Peyer's patch (tissue), 4 donors: ENCODE measurements at regions not wholly inside any gene's neighbourhood (a gene's known extent, or its start where the extent isn't known, plus 50 kb on each side); places are given as distances from the start of the nearest gene placed in this dataset.
A peak's percentile ranks its signal among the peaks of the same experiment; 100 is the strongest.

Experiments
- DNase-seq, 3 donors: peaks; one replicate each; pipeline ENCODE4 v3.0.0-alpha.2; 2017 to 2019
- H3K27ac ChIP-seq, 4 donors: fragments of 200-600 bp; sonication (generic); one replicate each; pipeline ENCODE4 v1.5.1; 2016 to 2019
- H3K27me3 ChIP-seq, 2 donors: fragments of 200-600 bp; sonication (generic); one replicate each; pipeline ENCODE4 v1.5.1; 2019
- H3K36me3 ChIP-seq, 3 donors: fragments of 200-600 bp; sonication (generic); one replicate each; pipeline ENCODE4 v1.5.1; 2016 to 2019
- H3K4me1 ChIP-seq, 4 donors: fragments of 200-600 bp; sonication (generic); one replicate each; pipeline ENCODE4 v1.5.1; 2016 to 2019
- H3K4me3 ChIP-seq, 4 donors: fragments of 200-600 bp; sonication (generic); 1 replicate in 3 of 4; 2 replicates in 1 of 4; pipeline ENCODE4 v1.5.1; 2016 to 2019; ENCODE audit warnings: mild to moderate bottlenecking in 1 of 4
- H3K9me3 ChIP-seq, 4 donors: fragments of 200-600 bp; sonication (generic); one replicate each; pipeline ENCODE4 v1.5.1; 2016 to 2019; ENCODE audit warnings: mild to moderate bottlenecking in 1 of 4
- POLR2A ChIP-seq, 2 donors: fragments of 450-650 bp; IDR thresholded peaks; one replicate each; pipeline ENCODE4 v1.5.1; 2017; ENCODE audit warnings: antibody characterized with exemption in 2 of 2, mild to moderate bottlenecking in 2 of 2, moderate library complexity in 2 of 2
- TF ChIP-seq, protein P1 (sequence below), 6 experiments: fragments of 450-650 bp in 4 of 6; fragments of 200-600 bp in 2 of 6; sonication (generic) in 1 of 6; IDR thresholded peaks; one replicate each; pipeline ENCODE4 v1.5.1; 2017 to 2019; ENCODE audit warnings: antibody characterized with exemption in 6 of 6, mild to moderate bottlenecking in 3 of 6, moderate library complexity in 1 of 6

DNA sequence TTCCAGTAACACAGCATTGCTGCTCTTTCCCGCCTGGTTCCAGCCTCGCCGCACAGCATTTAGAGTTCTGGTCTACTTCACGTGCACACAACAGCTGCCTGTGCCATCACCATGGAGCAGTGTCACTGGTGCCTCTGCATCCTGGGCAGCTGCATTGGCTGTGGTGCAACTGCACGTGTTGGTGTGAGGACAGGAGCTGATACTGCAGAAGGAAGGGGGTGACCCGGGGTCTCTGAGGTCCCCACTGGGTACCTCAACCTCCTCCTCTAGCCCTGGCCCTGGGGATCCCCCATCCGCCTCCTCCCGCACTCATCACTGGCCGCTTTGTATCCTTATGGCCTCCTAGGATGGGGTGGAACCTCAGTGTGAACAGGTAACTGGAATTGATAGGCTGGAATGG is 112.5 kb downstream of the SOX1 start:
- H3K27ac ChIP-seq: no peak overlapping the region
- no peak for TF ChIP-seq POLR2A (IDR thresholded peaks at IDR 0.05)
- TF ChIP-seq, protein P1, sequence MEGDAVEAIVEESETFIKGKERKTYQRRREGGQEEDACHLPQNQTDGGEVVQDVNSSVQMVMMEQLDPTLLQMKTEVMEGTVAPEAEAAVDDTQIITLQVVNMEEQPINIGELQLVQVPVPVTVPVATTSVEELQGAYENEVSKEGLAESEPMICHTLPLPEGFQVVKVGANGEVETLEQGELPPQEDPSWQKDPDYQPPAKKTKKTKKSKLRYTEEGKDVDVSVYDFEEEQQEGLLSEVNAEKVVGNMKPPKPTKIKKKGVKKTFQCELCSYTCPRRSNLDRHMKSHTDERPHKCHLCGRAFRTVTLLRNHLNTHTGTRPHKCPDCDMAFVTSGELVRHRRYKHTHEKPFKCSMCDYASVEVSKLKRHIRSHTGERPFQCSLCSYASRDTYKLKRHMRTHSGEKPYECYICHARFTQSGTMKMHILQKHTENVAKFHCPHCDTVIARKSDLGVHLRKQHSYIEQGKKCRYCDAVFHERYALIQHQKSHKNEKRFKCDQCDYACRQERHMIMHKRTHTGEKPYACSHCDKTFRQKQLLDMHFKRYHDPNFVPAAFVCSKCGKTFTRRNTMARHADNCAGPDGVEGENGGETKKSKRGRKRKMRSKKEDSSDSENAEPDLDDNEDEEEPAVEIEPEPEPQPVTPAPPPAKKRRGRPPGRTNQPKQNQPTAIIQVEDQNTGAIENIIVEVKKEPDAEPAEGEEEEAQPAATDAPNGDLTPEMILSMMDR (IDR thresholded peaks at IDR 0.05): no peak

DNA sequence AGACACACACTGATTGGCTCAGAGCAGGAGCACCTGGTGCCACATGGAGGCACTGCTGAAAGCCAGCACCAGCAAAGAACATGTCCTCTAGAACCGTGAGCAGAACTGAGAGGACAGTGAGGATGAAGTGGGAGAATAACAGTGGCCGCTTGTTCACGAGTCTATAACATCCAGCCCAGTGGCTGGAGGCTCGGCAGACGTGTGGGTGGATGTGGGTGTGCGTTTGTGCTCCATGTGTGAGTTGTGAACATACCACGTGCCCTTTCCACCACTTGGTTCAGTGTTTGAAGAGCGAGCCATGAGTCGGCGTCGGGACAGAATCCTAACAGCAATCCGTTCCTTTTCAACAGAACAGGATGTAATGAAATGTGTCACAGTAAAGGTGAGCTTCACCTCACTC is 113.0 kb downstream of the SOX1 start:
- Histone ChIP-seq H3K36me3 (no peaks in the 10 kb centered on the region), H3K4me1 (peaks cover 0 to 6% (median 0%) of the 10 kb centered on the region in 4 donors), H3K4me3 (no peak overlapping the region), H3K27me3 (no peaks in the 10 kb centered on the region), H3K9me3 (no peaks in the 10 kb centered on the region), H3K27ac (no peak overlapping the region)
- TF ChIP-seq POLR2A (IDR thresholded peaks at IDR 0.05): no peak
- TF ChIP-seq, protein P1 (IDR thresholded peaks at IDR 0.05): no peak
- no peak for DNase-seq

More for the DNA sequence above, 112.5 kb downstream of the SOX1 start:
- peak in 1 of 3 donors; percentile 24 for DNase-seq
- H3K27me3 ChIP-seq: no peaks in the 10 kb centered on the region
- peaks cover 0 to 6% (median 0%) of the 10 kb centered on the region in 4 donors for H3K4me1 ChIP-seq
- no peaks in the 10 kb centered on the region for H3K9me3 ChIP-seq
- H3K36me3 ChIP-seq: no peaks in the 10 kb centered on the region
- H3K4me3 ChIP-seq: no peak overlapping the region

DNA sequence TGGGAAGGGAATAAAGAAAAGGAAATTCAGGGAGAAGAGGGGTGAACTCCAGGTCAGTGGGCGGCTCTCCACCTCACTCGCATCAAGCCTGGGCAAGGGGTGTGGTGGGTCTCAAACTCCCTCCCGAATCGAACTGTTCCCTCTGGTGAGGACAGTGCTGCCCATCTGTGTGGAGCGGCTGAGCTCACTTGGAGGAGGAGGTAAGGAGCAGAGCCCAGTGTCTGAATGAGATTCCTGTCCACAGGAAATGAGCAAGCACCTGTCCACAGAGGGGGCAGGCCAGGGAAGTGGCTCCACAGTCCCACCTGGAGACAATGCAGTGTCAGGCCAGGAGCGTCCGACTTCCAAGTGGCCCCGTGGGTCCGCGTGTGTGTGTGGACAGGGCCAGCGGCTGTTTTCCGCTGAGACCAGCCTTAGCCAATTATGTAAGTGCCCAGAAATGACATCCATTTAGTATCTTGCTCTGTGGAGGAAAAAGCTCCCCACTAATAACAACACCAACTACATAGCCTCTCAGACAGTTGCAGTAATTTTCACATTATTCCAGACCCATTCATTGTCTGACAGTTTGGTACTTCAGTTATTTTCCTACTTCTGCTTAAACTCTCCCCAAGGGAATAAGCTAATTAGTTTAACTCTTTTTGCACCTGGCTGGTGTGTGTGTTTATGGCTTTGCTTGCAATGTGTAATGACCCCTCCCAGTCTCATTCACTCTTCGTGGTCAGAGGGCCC is 114.6 kb downstream of the SOX1 start:
- no peak for TF ChIP-seq POLR2A (IDR thresholded peaks at IDR 0.05)
- TF ChIP-seq, protein P1 (IDR thresholded peaks at IDR 0.05): no peak

DNA sequence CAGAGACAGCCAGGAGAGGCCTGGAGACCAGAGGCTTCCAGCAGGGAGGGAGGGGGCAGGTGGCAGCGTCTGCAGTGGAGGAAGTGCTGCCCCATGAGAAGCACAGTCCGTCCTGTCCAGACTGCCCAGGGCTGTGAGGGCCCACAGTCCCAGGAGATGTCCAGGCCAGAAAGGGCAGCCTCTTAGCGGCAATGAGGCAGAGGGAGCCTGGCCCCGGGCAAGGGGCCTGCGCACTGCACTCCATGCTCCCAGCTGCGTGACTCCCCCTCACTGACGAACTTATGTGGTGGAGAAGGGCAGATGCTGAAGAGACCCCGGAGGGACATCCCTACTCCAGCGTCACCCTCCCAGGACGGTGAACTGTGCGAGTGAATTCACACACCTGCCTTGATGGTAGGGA is 115.3 kb downstream of the SOX1 start:
- peaks cover 0 to 5% (median 0%) of the 10 kb centered on the region in 4 donors for H3K4me1 ChIP-seq
- TF ChIP-seq POLR2A (IDR thresholded peaks at IDR 0.05): no peak
- TF ChIP-seq, protein P1 (IDR thresholded peaks at IDR 0.05): no peak
- DNase-seq: peak in 1 of 3 donors; percentile 24
- H3K27ac ChIP-seq: no peak overlapping the region
- no peaks in the 10 kb centered on the region for H3K27me3 ChIP-seq
- H3K9me3 ChIP-seq: no peaks in the 10 kb centered on the region
- H3K36me3 ChIP-seq: no peaks in the 10 kb centered on the region
- no peak overlapping the region for H3K4me3 ChIP-seq

More for the DNA sequence above, 114.6 kb downstream of the SOX1 start:
- Histone ChIP-seq H3K27me3 (no peaks in the 10 kb centered on the region), H3K27ac (no peak overlapping the region), H3K9me3 (no peaks in the 10 kb centered on the region), H3K4me3 (no peak overlapping the region), H3K36me3 (no peaks in the 10 kb centered on the region), H3K4me1 (peaks cover 0 to 6% (median 0%) of the 10 kb centered on the region in 4 donors)
- peak in 1 of 3 donors; percentile 19 for DNase-seq

DNA sequence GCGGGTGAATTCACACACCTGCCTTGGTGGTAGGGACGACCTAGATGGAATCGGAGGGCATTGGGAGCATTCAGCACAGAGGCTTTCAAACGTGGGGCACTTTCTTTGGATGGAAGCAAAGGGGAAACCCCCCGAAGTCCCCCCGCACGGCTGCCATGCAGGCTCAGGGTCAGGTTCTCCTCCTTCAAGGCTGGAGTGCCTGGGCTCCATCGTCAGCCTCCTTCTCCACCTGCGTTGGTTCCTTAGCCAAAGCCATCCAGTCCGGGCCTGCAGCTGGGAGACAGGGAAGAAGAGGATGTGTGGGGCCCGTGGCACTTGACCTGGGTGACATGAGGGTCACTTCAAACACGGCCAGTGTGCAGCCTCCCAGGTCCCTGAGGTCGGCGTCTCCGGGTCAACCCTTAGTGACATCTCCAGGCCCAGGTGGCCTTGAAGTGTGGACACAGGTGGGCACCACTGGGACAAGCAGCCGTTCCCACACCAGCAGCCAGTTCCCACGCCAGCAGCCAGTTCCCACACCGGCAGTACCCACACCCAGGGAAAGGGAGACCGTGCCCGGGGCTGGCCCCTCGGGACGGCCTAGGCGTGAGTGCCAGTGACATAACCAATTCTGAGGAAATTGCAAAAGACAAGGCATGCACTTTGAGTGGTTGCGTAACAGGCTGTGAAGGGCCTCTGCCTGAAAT is 116.0 kb downstream of the SOX1 start:
- peak in 1 of 3 donors; percentile 35 for DNase-seq
- H3K4me1 ChIP-seq: no peaks in the 10 kb centered on the region
- TF ChIP-seq, protein P1 (IDR thresholded peaks at IDR 0.05): no peak
- TF ChIP-seq POLR2A (IDR thresholded peaks at IDR 0.05): no peak
- no peaks in the 10 kb centered on the region for H3K27me3 ChIP-seq
- H3K9me3 ChIP-seq: no peaks in the 10 kb centered on the region
- no peak overlapping the region for H3K4me3 ChIP-seq
- no peaks in the 10 kb centered on the region for H3K36me3 ChIP-seq
- H3K27ac ChIP-seq: no peak overlapping the region
